Tibial nerve (tissue), 4 donors: ENCODE measurements at regions not wholly inside any gene's neighbourhood (a gene's known extent, or its start where the extent isn't known, plus 50 kb on each side); places are given as distances from the start of the nearest gene placed in this dataset.

ENCODE experiments used
- DNase-seq, 2 donors: peaks; one replicate each; pipeline ENCODE4 v3.0.0-alpha.2; 2019; ENCODE audit warnings: low spot score in 2 of 2
- H3K27ac ChIP-seq, 4 donors: fragments of 200-600 bp; sonication (generic) in 3 of 4; one replicate each; pipeline ENCODE4 v1.5.1; 2017 to 2019; ENCODE audit warnings: mild to moderate bottlenecking in 1 of 4
- H3K27me3 ChIP-seq, 2 donors: fragments of 200-600 bp; sonication (generic) in 1 of 2; one replicate each; pipeline versions ENCODE4 v1.5.1 to v1.6.0; 2017 to 2019
- H3K36me3 ChIP-seq, 3 donors: fragments of 200-600 bp; sonication (generic); one replicate each; pipeline ENCODE4 v1.5.1; 2018 to 2019
- H3K4me1 ChIP-seq, 4 donors: fragments of 200-600 bp; sonication (generic) in 3 of 4; one replicate each; pipeline ENCODE4 v1.5.1; 2017 to 2019
- H3K4me3 ChIP-seq, 4 donors: fragments of 200-600 bp; sonication (generic) in 3 of 4; one replicate each; pipeline ENCODE4 v1.5.1; 2017 to 2019; ENCODE audit warnings: mild to moderate bottlenecking in 1 of 4, moderate library complexity in 1 of 4
- H3K9me3 ChIP-seq, 4 donors: fragments of 200-600 bp; sonication (generic) in 3 of 4; one replicate each; pipeline ENCODE4 v1.5.1; 2017 to 2019
- EP300 ChIP-seq, 2 donors: sonication (generic); formaldehyde crosslinking; IDR thresholded peaks; one replicate each; pipeline ENCODE4 v1.6.1; 2017; ENCODE audit warnings: antibody characterized with exemption in 2 of 2, mild to moderate bottlenecking in 1 of 2
- POLR2A ChIP-seq, 2 donors: fragments of 450-650 bp; IDR thresholded peaks; one replicate each; pipeline ENCODE4 v1.6.1; 2017; ENCODE audit warnings: antibody characterized with exemption in 2 of 2, mild to moderate bottlenecking in 2 of 2, moderate library complexity in 2 of 2
- WGBS, 2 donors: methylation state at CpG; one replicate each; pipeline ENCODE4 v1.1.5; 2018; 5-methylcytosine and 5-hydroxymethylcytosine counted together
- TF ChIP-seq, protein P1 (sequence below), 5 experiments: fragments of 200-600 bp in 3 of 5; fragments of 450-650 bp in 2 of 5; sonication (generic) in 3 of 5; IDR thresholded peaks; one replicate each; pipeline ENCODE4 v1.5.1; 2016 to 2019; ENCODE audit warnings: antibody characterized with exemption in 5 of 5, mild to moderate bottlenecking in 3 of 5, moderate library complexity in 2 of 5

DNA sequence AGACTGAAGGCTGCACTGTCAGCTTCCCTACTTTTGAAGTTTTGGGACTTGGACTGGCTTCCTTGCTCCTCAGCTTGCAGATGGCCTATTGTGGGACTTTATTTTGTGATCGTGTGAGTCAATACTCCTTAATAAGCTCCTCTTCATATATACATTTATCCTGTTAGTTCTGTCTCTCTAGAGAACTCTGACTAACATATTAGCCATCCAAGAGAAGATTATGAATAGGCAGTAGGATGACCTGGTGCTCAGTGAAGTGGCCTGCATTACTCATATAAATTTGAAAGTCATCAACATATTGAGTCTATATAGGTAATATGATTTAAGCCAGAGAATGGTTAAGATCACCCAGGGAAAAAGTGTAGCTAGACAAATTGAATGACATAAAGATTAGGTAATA is 136.3 kb upstream of the UFM1 start:
- no peaks in the 10 kb centered on the region for H3K36me3 ChIP-seq
- DNase-seq = no peak
- no peaks in the 10 kb centered on the region for H3K27me3 ChIP-seq
- H3K4me3 ChIP-seq = no peak overlapping the region
- 48 to 73% methylated on average over 1 of the region's 1 CpG for WGBS, 2 donors
- TF ChIP-seq POLR2A (IDR thresholded peaks at IDR 0.05) (no peak), EP300 (IDR thresholded peaks at IDR 0.05) (no peak)
- TF ChIP-seq, protein P1, sequence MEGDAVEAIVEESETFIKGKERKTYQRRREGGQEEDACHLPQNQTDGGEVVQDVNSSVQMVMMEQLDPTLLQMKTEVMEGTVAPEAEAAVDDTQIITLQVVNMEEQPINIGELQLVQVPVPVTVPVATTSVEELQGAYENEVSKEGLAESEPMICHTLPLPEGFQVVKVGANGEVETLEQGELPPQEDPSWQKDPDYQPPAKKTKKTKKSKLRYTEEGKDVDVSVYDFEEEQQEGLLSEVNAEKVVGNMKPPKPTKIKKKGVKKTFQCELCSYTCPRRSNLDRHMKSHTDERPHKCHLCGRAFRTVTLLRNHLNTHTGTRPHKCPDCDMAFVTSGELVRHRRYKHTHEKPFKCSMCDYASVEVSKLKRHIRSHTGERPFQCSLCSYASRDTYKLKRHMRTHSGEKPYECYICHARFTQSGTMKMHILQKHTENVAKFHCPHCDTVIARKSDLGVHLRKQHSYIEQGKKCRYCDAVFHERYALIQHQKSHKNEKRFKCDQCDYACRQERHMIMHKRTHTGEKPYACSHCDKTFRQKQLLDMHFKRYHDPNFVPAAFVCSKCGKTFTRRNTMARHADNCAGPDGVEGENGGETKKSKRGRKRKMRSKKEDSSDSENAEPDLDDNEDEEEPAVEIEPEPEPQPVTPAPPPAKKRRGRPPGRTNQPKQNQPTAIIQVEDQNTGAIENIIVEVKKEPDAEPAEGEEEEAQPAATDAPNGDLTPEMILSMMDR (IDR thresholded peaks at IDR 0.05) = no peak
- H3K27ac ChIP-seq = no peak overlapping the region
- H3K9me3 ChIP-seq = peaks cover 0 to 6% (median 0%) of the 10 kb centered on the region in 4 donors
- no peaks in the 10 kb centered on the region for H3K4me1 ChIP-seq

DNA sequence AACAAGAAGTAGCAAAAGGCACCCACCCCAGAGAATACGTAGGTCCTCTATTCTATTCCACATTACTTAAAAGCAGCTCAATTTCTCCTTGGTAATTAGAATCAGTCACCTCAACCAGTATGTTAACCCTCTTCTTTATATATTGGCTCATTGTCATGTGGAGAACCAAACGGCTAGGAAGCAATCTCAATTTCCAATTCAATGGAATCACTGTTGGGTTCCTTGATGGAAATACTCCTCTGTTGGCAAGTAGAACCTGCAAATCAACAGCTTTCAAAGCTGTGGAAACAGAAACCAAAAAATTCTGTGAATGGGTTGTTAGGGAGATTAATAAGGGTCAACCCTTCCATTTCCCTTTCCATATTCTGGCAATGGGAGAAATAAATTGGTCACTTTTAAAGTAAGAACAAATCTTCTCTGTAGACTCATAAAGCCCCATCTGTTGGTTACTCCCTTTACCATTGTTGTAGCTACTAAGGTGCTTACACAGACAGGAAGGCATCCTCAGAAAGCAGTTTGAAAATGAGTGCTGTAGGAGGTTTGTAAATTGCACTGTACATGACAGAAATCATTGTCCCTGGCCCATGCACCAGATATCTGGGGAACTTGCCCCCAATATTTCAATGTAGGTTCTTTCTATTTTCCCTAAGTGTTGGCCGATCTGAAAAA is 138.6 kb upstream of the UFM1 start:
- peaks cover 0 to 6% (median 0%) of the 10 kb centered on the region in 4 donors for H3K9me3 ChIP-seq
- H3K27ac ChIP-seq = no peak overlapping the region
- TF ChIP-seq EP300 (IDR thresholded peaks at IDR 0.05) (no peak), POLR2A (IDR thresholded peaks at IDR 0.05) (no peak)
- TF ChIP-seq, protein P1 (IDR thresholded peaks at IDR 0.05) = no peak
- no peaks in the 10 kb centered on the region for H3K4me1 ChIP-seq
- WGBS, 2 donors = 37 to 71% methylated on average over 3 of the region's 3 CpGs
- H3K4me3 ChIP-seq = no peak overlapping the region
- DNase-seq = no peak
- H3K27me3 ChIP-seq = no peaks in the 10 kb centered on the region
- H3K36me3 ChIP-seq = no peaks in the 10 kb centered on the region

- Histone ChIP-seq H3K9me3 (no peaks in the 10 kb centered on the region), H3K4me1 (no peaks in the 10 kb centered on the region), H3K27ac (no peak overlapping the region), H3K36me3 (no peaks in the 10 kb centered on the region), H3K27me3 (no peaks in the 10 kb centered on the region), H3K4me3 (no peak overlapping the region)
- TF ChIP-seq POLR2A (IDR thresholded peaks at IDR 0.05) (no peak), EP300 (IDR thresholded peaks at IDR 0.05) (no peak)
- TF ChIP-seq, protein P1 (IDR thresholded peaks at IDR 0.05) = no peak
- no peak for DNase-seq
Observed at GRCh38 chr13:38204556-38204955, 145.1 kb upstream of the UFM1 start.

GRCh38 chr13:38202740-38203139 is 146.9 kb upstream of the UFM1 start:
- no peak overlapping the region for H3K27ac ChIP-seq
- H3K36me3 ChIP-seq = no peaks in the 10 kb centered on the region
- H3K9me3 ChIP-seq = no peaks in the 10 kb centered on the region
- H3K27me3 ChIP-seq = no peaks in the 10 kb centered on the region
- H3K4me1 ChIP-seq = no peaks in the 10 kb centered on the region
- TF ChIP-seq EP300 (IDR thresholded peaks at IDR 0.05) (no peak), POLR2A (IDR thresholded peaks at IDR 0.05) (no peak)
- TF ChIP-seq, protein P1 (IDR thresholded peaks at IDR 0.05) = no peak
- H3K4me3 ChIP-seq = no peak overlapping the region
- 55 to 66% methylated on average over 4 of the region's 4 CpGs for WGBS, 2 donors
- DNase-seq = no peak

DNA sequence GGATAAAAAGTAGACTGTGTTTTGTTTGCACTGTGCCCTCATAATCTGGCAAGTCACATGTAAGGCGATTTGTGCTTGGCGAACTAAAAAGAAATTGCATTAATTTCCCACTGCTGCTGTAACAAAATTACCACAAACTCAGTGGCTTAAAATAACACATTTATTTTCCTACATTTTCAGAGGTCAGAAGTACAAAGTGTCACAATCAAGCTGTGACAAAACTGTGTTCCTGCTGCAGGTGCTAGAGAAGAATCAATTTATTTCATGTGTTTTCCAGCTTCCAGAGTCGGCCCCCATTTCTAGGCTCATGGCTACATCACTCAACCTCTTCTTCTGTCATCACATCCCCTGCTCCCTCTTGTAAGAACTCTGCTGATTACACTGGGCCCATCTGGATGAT is 158.6 kb upstream of the UFM1 start:
- H3K9me3 ChIP-seq = no peaks in the 10 kb centered on the region
- DNase-seq = no peak
- TF ChIP-seq POLR2A (IDR thresholded peaks at IDR 0.05) (no peak), EP300 (IDR thresholded peaks at IDR 0.05) (no peak)
- TF ChIP-seq, protein P1 (IDR thresholded peaks at IDR 0.05) = no peak
- no peak overlapping the region for H3K27ac ChIP-seq
- no peaks in the 10 kb centered on the region for H3K27me3 ChIP-seq
- H3K4me3 ChIP-seq = no peak overlapping the region
- 86% methylated on average over 3 of the region's 3 CpGs for WGBS, 2 donors
- H3K4me1 ChIP-seq = no peaks in the 10 kb centered on the region
- H3K36me3 ChIP-seq = no peaks in the 10 kb centered on the region
